ENCODE measurements at regions not wholly inside any gene's neighbourhood (a gene's known extent, or its start where the extent isn't known, plus 50 kb on each side); places are given as distances from the start of the nearest gene placed in this dataset.

DNA sequence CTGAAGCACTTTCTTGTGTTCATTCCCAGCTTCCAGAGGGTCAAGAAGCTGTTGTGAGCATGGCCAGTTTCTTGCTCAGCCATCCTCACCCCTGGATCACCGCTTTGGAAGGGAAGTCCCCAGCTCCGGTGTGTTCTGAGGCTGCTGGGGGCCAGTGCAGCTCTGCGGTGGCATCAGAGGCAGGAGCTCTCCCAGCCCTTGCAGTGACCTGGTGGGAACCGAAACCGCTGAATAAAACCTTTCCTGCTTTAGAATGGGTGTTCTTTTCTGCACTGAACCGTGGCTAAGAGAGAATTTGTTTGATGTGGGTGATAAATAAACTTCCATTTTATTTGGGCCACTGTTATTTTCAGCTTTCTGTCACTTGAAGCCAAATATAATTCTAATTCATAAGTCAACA, 450.9 kb upstream of the VSTM2A start:
- TF ChIP-seq POLR2AphosphoS5 (IDR thresholded peaks at IDR 0.05; ENCODE audit: low read depth, low read length) (no peak), SIN3A (IDR thresholded peaks at IDR 0.05; ENCODE audit: borderline replicate concordance, insufficient read depth, low read depth, low read length) (no peak), TCF7L2 (IDR thresholded peaks at IDR 0.05; ENCODE audit: low read depth, low read length) (no peak)
- TF ChIP-seq, protein P1, sequence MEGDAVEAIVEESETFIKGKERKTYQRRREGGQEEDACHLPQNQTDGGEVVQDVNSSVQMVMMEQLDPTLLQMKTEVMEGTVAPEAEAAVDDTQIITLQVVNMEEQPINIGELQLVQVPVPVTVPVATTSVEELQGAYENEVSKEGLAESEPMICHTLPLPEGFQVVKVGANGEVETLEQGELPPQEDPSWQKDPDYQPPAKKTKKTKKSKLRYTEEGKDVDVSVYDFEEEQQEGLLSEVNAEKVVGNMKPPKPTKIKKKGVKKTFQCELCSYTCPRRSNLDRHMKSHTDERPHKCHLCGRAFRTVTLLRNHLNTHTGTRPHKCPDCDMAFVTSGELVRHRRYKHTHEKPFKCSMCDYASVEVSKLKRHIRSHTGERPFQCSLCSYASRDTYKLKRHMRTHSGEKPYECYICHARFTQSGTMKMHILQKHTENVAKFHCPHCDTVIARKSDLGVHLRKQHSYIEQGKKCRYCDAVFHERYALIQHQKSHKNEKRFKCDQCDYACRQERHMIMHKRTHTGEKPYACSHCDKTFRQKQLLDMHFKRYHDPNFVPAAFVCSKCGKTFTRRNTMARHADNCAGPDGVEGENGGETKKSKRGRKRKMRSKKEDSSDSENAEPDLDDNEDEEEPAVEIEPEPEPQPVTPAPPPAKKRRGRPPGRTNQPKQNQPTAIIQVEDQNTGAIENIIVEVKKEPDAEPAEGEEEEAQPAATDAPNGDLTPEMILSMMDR (IDR thresholded peaks at IDR 0.05), result no peak
- TF ChIP-seq, protein P2, sequence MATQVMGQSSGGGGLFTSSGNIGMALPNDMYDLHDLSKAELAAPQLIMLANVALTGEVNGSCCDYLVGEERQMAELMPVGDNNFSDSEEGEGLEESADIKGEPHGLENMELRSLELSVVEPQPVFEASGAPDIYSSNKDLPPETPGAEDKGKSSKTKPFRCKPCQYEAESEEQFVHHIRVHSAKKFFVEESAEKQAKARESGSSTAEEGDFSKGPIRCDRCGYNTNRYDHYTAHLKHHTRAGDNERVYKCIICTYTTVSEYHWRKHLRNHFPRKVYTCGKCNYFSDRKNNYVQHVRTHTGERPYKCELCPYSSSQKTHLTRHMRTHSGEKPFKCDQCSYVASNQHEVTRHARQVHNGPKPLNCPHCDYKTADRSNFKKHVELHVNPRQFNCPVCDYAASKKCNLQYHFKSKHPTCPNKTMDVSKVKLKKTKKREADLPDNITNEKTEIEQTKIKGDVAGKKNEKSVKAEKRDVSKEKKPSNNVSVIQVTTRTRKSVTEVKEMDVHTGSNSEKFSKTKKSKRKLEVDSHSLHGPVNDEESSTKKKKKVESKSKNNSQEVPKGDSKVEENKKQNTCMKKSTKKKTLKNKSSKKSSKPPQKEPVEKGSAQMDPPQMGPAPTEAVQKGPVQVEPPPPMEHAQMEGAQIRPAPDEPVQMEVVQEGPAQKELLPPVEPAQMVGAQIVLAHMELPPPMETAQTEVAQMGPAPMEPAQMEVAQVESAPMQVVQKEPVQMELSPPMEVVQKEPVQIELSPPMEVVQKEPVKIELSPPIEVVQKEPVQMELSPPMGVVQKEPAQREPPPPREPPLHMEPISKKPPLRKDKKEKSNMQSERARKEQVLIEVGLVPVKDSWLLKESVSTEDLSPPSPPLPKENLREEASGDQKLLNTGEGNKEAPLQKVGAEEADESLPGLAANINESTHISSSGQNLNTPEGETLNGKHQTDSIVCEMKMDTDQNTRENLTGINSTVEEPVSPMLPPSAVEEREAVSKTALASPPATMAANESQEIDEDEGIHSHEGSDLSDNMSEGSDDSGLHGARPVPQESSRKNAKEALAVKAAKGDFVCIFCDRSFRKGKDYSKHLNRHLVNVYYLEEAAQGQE (IDR thresholded peaks at IDR 0.05; ENCODE audit: insufficient read depth in 1 of 2, low read depth in 2 of 2, low read length in 1 of 2), result no peak
